Loucy (cell line): ENCODE measurements at regions not wholly inside any gene's neighbourhood (a gene's known extent, or its start where the extent isn't known, plus 50 kb on each side); places are given as distances from the start of the nearest gene placed in this dataset.

Experiments
- H2AFZ ChIP-seq: fragments of 200-600 bp; sonication (generic); 2 replicates; pipeline ENCODE4 v1.6.0; 2016; ENCODE audit warnings: antibody characterized with exemption, mild to moderate bottlenecking, low read length, moderate library complexity
- H3F3A ChIP-seq: fragments of 200-600 bp; 2 replicates; pipeline ENCODE4 v1.6.0; 2016; ENCODE audit warnings: antibody characterized with exemption, low read depth, mild to moderate bottlenecking
- H3K27me3 ChIP-seq: fragments of 200-600 bp; sonication (generic); 2 replicates; pipeline ENCODE4 v1.6.1; 2014; ENCODE audit warnings: low read length, mild to moderate bottlenecking; ENCODE audit not compliant: insufficient read depth, poor library complexity, severe bottlenecking
- H3K36me3 ChIP-seq: fragments of 200-600 bp; sonication (generic); 2 replicates; pipeline ENCODE4 v1.6.1; 2016; ENCODE audit warnings: low read length; ENCODE audit not compliant: insufficient read depth
- H3K4me1 ChIP-seq: fragments of 200-600 bp; sonication (generic); 2 replicates; pipeline ENCODE4 v1.5.1; 2014; ENCODE audit warnings: low read length, mild to moderate bottlenecking; ENCODE audit not compliant: insufficient read depth, poor library complexity, severe bottlenecking
- H3K4me2 ChIP-seq: fragments of 200-600 bp; sonication (generic); 2 replicates; pipeline ENCODE4 v1.6.0; 2014; ENCODE audit warnings: antibody characterized with exemption, low read length, low read depth, mild to moderate bottlenecking; ENCODE audit not compliant: poor library complexity, severe bottlenecking
- H3K4me3 ChIP-seq: fragments of 200-600 bp; sonication (generic); 2 replicates; pipeline ENCODE4 v1.5.1; 2014; ENCODE audit warnings: low read length, mild to moderate bottlenecking, mixed read lengths; ENCODE audit not compliant: poor library complexity, severe bottlenecking
- H3K79me2 ChIP-seq: fragments of 200-600 bp; sonication (generic); 2 replicates; pipeline ENCODE4 v1.6.1; 2014; ENCODE audit warnings: low read length; ENCODE audit not compliant: insufficient read depth
- H3K9ac ChIP-seq: fragments of 200-600 bp; sonication (generic); 2 replicates; pipeline ENCODE4 v1.6.0; 2014; ENCODE audit warnings: mild to moderate bottlenecking, low read depth, low read length, moderate library complexity; ENCODE audit not compliant: poor library complexity, severe bottlenecking
- H3K9me2 ChIP-seq: fragments of 200-600 bp; sonication (generic); replicated peaks from 2 replicates; pipeline ENCODE4 v1.6.1; 2016; ENCODE audit warnings: low read depth, low read length, mixed read lengths
- H3K9me3 ChIP-seq: fragments of 200-600 bp; sonication (generic); 2 replicates; pipeline ENCODE4 v1.6.1; 2014; ENCODE audit warnings: mild to moderate bottlenecking, antibody characterized with exemption, low read length, low read depth; ENCODE audit not compliant: insufficient read depth
- H4K20me1 ChIP-seq: fragments of 200-600 bp; sonication (generic); 2 replicates; pipeline ENCODE4 v1.6.0; 2014; ENCODE audit warnings: antibody characterized with exemption, low read length, mild to moderate bottlenecking; ENCODE audit not compliant: insufficient read depth, poor library complexity, severe bottlenecking
- EZH2phosphoT487 ChIP-seq: fragments of 200-600 bp; IDR thresholded peaks from 2 replicates; pipeline ENCODE4 v1.6.1; 2018; ENCODE audit warnings: antibody characterized with exemption, mild to moderate bottlenecking, moderate library complexity, borderline replicate concordance
- TF ChIP-seq, protein P1 (sequence below): fragments of 200-600 bp; sonication (generic); conservative IDR thresholded peaks from 2 replicates; pipeline ENCODE4 v1.5.1; 2014; ENCODE audit warnings: mild to moderate bottlenecking, antibody characterized with exemption, low read length

DNA sequence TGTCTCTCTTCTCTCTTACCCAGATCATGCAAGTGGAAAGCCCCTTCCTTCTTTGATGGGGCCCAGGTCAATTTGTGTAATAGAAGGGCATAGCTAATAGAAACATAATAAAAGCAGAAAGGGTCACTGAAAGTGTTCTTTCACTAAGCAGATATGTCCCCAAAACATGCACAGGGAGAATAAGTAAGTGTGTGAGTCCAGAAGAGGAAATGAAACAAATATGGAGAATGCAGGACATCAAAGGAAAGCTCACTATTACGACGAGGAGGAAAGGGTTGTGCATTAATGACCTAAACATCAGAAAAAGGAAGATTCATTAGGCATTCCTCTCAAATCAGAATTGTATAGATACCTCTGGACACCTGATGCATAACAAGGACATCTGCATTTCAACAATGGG, 81.4 kb upstream of the SMYD2 start:
- H3K27me3 ChIP-seq, result no peaks in the 10 kb centered on the region
- TF ChIP-seq, protein P1, sequence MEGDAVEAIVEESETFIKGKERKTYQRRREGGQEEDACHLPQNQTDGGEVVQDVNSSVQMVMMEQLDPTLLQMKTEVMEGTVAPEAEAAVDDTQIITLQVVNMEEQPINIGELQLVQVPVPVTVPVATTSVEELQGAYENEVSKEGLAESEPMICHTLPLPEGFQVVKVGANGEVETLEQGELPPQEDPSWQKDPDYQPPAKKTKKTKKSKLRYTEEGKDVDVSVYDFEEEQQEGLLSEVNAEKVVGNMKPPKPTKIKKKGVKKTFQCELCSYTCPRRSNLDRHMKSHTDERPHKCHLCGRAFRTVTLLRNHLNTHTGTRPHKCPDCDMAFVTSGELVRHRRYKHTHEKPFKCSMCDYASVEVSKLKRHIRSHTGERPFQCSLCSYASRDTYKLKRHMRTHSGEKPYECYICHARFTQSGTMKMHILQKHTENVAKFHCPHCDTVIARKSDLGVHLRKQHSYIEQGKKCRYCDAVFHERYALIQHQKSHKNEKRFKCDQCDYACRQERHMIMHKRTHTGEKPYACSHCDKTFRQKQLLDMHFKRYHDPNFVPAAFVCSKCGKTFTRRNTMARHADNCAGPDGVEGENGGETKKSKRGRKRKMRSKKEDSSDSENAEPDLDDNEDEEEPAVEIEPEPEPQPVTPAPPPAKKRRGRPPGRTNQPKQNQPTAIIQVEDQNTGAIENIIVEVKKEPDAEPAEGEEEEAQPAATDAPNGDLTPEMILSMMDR, result no peak
- TF ChIP-seq EZH2phosphoT487, result no peak
- H2AFZ ChIP-seq, result no peak overlapping the region

DNA sequence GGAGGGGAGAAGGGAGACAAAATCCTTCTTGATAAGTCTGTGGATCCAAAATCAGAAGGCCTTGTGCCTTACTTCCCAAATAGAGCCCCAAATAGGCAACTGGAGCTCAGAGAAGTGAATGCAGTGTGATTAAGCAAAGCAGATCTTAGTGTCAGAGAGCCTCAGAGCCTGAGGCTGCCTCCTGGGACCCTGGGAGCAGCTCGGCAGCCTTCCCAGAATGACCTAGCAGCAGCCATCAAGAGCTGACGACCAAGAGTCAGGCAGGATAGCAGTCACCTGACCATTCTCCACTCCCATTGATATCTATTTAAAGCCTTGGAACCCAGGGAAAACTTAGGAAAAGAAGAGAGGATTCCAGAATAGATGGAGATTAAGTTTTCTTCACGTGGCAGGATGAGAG, 78.0 kb upstream of the SMYD2 start:
- Histone ChIP-seq H3K4me2 (no peak overlapping the region), H3K79me2 (no peaks in the 10 kb centered on the region), H2AFZ (no peak overlapping the region), H3K4me1 (no peaks in the 10 kb centered on the region), H3F3A (no peaks in the 10 kb centered on the region), H3K9me2 (no peaks in the 10 kb centered on the region), H4K20me1 (no peaks in the 10 kb centered on the region), H3K27me3 (no peaks in the 10 kb centered on the region), H3K36me3 (no peaks in the 10 kb centered on the region), H3K4me3 (no peak overlapping the region), H3K9ac (no peak overlapping the region), H3K9me3 (no peaks in the 10 kb centered on the region)
- TF ChIP-seq EZH2phosphoT487, result no peak
- TF ChIP-seq, protein P1, result no peak

More for the DNA sequence above, 81.4 kb upstream of the SMYD2 start:
- Histone ChIP-seq H4K20me1 (no peaks in the 10 kb centered on the region), H3K4me1 (no peaks in the 10 kb centered on the region), H3K4me3 (no peak overlapping the region), H3K9ac (no peak overlapping the region), H3F3A (no peaks in the 10 kb centered on the region), H3K9me2 (no peaks in the 10 kb centered on the region), H3K79me2 (no peaks in the 10 kb centered on the region), H3K4me2 (no peak overlapping the region), H3K36me3 (no peaks in the 10 kb centered on the region), H3K9me3 (no peaks in the 10 kb centered on the region)

DNA sequence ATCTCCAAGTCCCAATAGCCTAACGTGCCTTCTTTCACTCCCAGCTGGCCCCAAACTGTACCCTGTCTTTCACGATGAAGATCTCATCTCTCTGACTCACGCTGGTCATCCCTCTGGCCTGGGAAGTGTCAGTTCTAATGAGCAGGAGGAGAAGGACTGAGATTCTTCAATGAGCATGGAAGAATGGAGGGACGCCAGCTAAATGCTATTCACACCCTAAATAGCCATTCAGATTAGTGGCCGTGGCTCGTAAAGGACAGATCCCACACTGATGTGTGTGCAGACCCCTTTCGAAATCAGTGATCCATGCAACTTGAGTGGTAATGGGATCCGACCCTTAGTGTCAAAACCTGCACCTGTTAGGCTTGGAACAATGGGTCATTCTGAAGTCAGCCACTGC, 75.9 kb upstream of the SMYD2 start:
- H3K27me3 ChIP-seq, result no peaks in the 10 kb centered on the region

More for the DNA sequence above, 75.9 kb upstream of the SMYD2 start:
- H3K9me3 ChIP-seq, result no peaks in the 10 kb centered on the region
- no peaks in the 10 kb centered on the region for H3K4me1 ChIP-seq
- H3K79me2 ChIP-seq, result no peaks in the 10 kb centered on the region
- H3K36me3 ChIP-seq, result no peaks in the 10 kb centered on the region
- H3K9me2 ChIP-seq, result no peaks in the 10 kb centered on the region
- TF ChIP-seq, protein P1, result no peak
- no peak for TF ChIP-seq EZH2phosphoT487
- H3F3A ChIP-seq, result no peaks in the 10 kb centered on the region
- no peak overlapping the region for H3K9ac ChIP-seq
- no peak overlapping the region for H3K4me2 ChIP-seq
- no peak overlapping the region for H3K4me3 ChIP-seq
- no peak overlapping the region for H2AFZ ChIP-seq
- H4K20me1 ChIP-seq, result no peaks in the 10 kb centered on the region
